ENCODE measurements at regions not wholly inside any gene's neighbourhood (a gene's known extent, or its start where the extent isn't known, plus 50 kb on each side); places are given as distances from the start of the nearest gene placed in this dataset.
"Not testable (repeated sequence)": the region's sequence is repeated elsewhere in the genome, so short reads cannot be mapped to it uniquely, and the experiment has no call there.

- no peak for DNase-seq
Measured at GRCh38 chr6:168871642-168872315, 381.9 kb downstream of the THBS2 start.

- DNase-seq, result no peak
Measured at GRCh38 chr6:168870982-168871381, 382.7 kb downstream of the THBS2 start.

- DNase-seq, result no peak
Measured at GRCh38 chr6:168867247-168868102, 386.2 kb downstream of the THBS2 start.

- no peak for DNase-seq
Measured at GRCh38 chr6:168866534-168866933, 387.1 kb downstream of the THBS2 start.

- DNase-seq, result no peak
Measured at GRCh38 chr6:168865522-168865921, 388.1 kb downstream of the THBS2 start.

- no peak for DNase-seq
Measured at GRCh38 chr6:168864541-168865460, 388.8 kb downstream of the THBS2 start.

- DNase-seq, result no peak
Measured at GRCh38 chr6:168863467-168863866, 390.2 kb downstream of the THBS2 start.

- DNase-seq, result no peak
Measured at GRCh38 chr6:168862346-168862980, 391.2 kb downstream of the THBS2 start.

- DNase-seq, result no peak
Measured at GRCh38 chr6:168860987-168861386, 392.7 kb downstream of the THBS2 start.

GRCh38 chr6:168860341-168860740, 393.3 kb downstream of the THBS2 start:
- no peak for DNase-seq

GRCh38 chr6:168858926-168859325, 394.7 kb downstream of the THBS2 start:
- no peak for DNase-seq

- DNase-seq, result no peak
Measured at GRCh38 chr6:168856914-168857313, 396.7 kb downstream of the THBS2 start.

GRCh38 chr6:168852376-168852884, 401.2 kb downstream of the THBS2 start:
- no peak for DNase-seq

- DNase-seq, result no peak
Measured at GRCh38 chr6:168851460-168852375, 401.9 kb downstream of the THBS2 start.

GRCh38 chr6:168850027-168850736, 403.5 kb downstream of the THBS2 start:
- DNase-seq, result not testable (repeated sequence)

- no peak for DNase-seq
Measured at GRCh38 chr6:168849459-168849858, 404.2 kb downstream of the THBS2 start.

- DNase-seq, result no peak
Measured at GRCh38 chr6:168848797-168849196, 404.8 kb downstream of the THBS2 start.

- DNase-seq, result no peak
Measured at GRCh38 chr6:168844821-168845609, 404.0 kb downstream of the SMOC2 start.

- not testable (repeated sequence) for DNase-seq
Measured at GRCh38 chr6:168842632-168843212, 401.7 kb downstream of the SMOC2 start.

Measured in bone marrow (tissue), 2 donors.